ENCODE measurements at regions not wholly inside any gene's neighbourhood (a gene's known extent, or its start where the extent isn't known, plus 50 kb on each side); places are given as distances from the start of the nearest gene placed in this dataset.

- TF ChIP-seq, protein P1, sequence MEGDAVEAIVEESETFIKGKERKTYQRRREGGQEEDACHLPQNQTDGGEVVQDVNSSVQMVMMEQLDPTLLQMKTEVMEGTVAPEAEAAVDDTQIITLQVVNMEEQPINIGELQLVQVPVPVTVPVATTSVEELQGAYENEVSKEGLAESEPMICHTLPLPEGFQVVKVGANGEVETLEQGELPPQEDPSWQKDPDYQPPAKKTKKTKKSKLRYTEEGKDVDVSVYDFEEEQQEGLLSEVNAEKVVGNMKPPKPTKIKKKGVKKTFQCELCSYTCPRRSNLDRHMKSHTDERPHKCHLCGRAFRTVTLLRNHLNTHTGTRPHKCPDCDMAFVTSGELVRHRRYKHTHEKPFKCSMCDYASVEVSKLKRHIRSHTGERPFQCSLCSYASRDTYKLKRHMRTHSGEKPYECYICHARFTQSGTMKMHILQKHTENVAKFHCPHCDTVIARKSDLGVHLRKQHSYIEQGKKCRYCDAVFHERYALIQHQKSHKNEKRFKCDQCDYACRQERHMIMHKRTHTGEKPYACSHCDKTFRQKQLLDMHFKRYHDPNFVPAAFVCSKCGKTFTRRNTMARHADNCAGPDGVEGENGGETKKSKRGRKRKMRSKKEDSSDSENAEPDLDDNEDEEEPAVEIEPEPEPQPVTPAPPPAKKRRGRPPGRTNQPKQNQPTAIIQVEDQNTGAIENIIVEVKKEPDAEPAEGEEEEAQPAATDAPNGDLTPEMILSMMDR (conservative IDR thresholded peaks at IDR 0.05 in 1 of 2, IDR thresholded peaks at IDR 0.05 in 1 of 2; ENCODE audit: extremely low read depth in 1 of 2, insufficient read depth in 1 of 2, low read depth in 1 of 2, low read length in 2 of 2): no peak
- TF ChIP-seq EZH2 (IDR thresholded peaks at IDR 0.05; ENCODE audit: borderline replicate concordance, low read length): no peak
These were observed 875.4 kb upstream of the MAP3K7 start for GRCh38 chr6:91462241-91462640.

Measured in mammary epithelial cell (primary cell).